B cell (primary cell): ENCODE measurements at regions not wholly inside any gene's neighbourhood (a gene's known extent, or its start where the extent isn't known, plus 50 kb on each side); places are given as distances from the start of the nearest gene placed in this dataset.

Source experiments
- ATAC-seq: fragments of 200-7000 bp; cut with Tn5 transposase; one replicate; pipeline ENCODE4 v1.10.0; 2021; ENCODE audit warnings: low read depth, mild to moderate bottlenecking, moderate number of reproducible peaks, moderate library complexity
- CTCF ChIA-PET: fragments of 350-600 bp; sonication (Branson Sonifier 250); formaldehyde crosslinking; loops from one replicate; lab custom pipeline; 2021; ENCODE audit warnings: antibody characterized with exemption, inconsistent platforms; lab: Charles Lee
- POLR2A ChIA-PET: fragments of 350-600 bp; sonication (Branson Sonifier 250); formaldehyde crosslinking; loops from one replicate; lab custom pipeline; 2021; ENCODE audit warnings: antibody characterized with exemption; lab: Charles Lee
- DNase-seq: peaks from one replicate; pipeline ENCODE4 v3.0.0; 2013
- H2AFZ ChIP-seq: 2 replicates; pipeline ENCODE4 v1.6.1; 2012; ENCODE audit warnings: mild to moderate bottlenecking, low read depth, low read length; ENCODE audit not compliant: insufficient read depth, poor library complexity, severe bottlenecking
- H3K27ac ChIP-seq, 2 donors: 1 replicate in 1 of 2; 2 replicates in 1 of 2; pipeline ENCODE4 v1.5.1; 2012 to 2013; ENCODE audit warnings: low read length in 2 of 2, mild to moderate bottlenecking in 2 of 2, moderate library complexity in 1 of 2
- H3K27me3 ChIP-seq, 4 experiments: fragments of 200-600 bp in 1 of 4; sonication (generic) in 1 of 4; replicated peaks in 1 of 4; 1 replicate in 2 of 4; 2 replicates in 2 of 4; pipeline versions ENCODE4 v1.6.1 to v1.7.0; 2013 to 2016; ENCODE audit warnings: low read length in 3 of 4, mild to moderate bottlenecking in 2 of 4, mixed read lengths in 1 of 4, moderate library complexity in 1 of 4; ENCODE audit not compliant: insufficient read depth in 4 of 4, control insufficient read depth in 3 of 4; ENCODE audit errors: control extremely low read depth in 1 of 4
- H3K36me3 ChIP-seq, 2 experiments: replicated peaks in 1 of 2; 1 replicate in 1 of 2; 2 replicates in 1 of 2; pipeline versions ENCODE4 v1.6.1 to v1.7.1; 2013; ENCODE audit warnings: low read length in 1 of 2; ENCODE audit not compliant: insufficient read depth in 2 of 2, control insufficient read depth in 1 of 2; ENCODE audit errors: control extremely low read depth in 1 of 2, extremely low read depth in 1 of 2
- H3K4me1 ChIP-seq, 2 donors: fragments of 200-600 bp in 1 of 2; sonication (generic) in 1 of 2; 1 replicate in 1 of 2; 2 replicates in 1 of 2; pipeline versions ENCODE4 v1.5.1 to v1.6.1; 2013 to 2017; ENCODE audit warnings: low read length in 2 of 2; ENCODE audit not compliant: control insufficient read depth in 2 of 2, insufficient read depth in 2 of 2
- H3K4me2 ChIP-seq: replicated peaks from 2 replicates; pipeline ENCODE3; 2012; ENCODE audit warnings: mild to moderate bottlenecking, low read depth, low read length; ENCODE audit not compliant: poor library complexity, severe bottlenecking
- H3K4me3 ChIP-seq, 5 experiments: fragments of 200-600 bp in 1 of 5; sonication (generic) in 1 of 5; 1 replicate in 3 of 5; 2 replicates in 2 of 5; pipeline versions ENCODE4 v1.5.1 to v1.7.0; 2011 to 2016; ENCODE audit warnings: low read length in 4 of 5, mild to moderate bottlenecking in 4 of 5, low read depth in 2 of 5, control low read depth in 1 of 5, moderate library complexity in 1 of 5; ENCODE audit not compliant: insufficient read depth in 1 of 5; ENCODE audit errors: control extremely low read depth in 1 of 5, extremely low read depth in 1 of 5
- H3K79me2 ChIP-seq: fragments of 200-600 bp; sonication (generic); one replicate; pipeline ENCODE4 v1.6.0; 2016; ENCODE audit warnings: low read length; ENCODE audit not compliant: control insufficient read depth, insufficient read depth
- H3K9ac ChIP-seq: fragments of 200-600 bp; sonication (generic); 2 replicates; pipeline ENCODE4 v1.6.1; 2017; ENCODE audit warnings: mild to moderate bottlenecking, low read length, moderate library complexity
- H3K9me3 ChIP-seq, 3 donors: one replicate each; pipeline versions ENCODE4 v1.6.1 to v1.7.1; 2013; ENCODE audit warnings: low read length in 2 of 3; ENCODE audit not compliant: control insufficient read depth in 2 of 3, insufficient read depth in 1 of 3; ENCODE audit errors: control extremely low read depth in 1 of 3
- H4K20me1 ChIP-seq: 2 replicates; pipeline ENCODE4 v1.6.0; 2012; ENCODE audit warnings: mild to moderate bottlenecking, low read length; ENCODE audit not compliant: insufficient read depth, control insufficient read depth, poor library complexity, severe bottlenecking
- H3K27ac Mint-ChIP-seq: one replicate; pipeline ENCODE4 v1.8.0; 2021; ENCODE audit warnings: mixed read lengths
- H3K27me3 Mint-ChIP-seq: one replicate; pipeline ENCODE4 v1.8.0; 2021; ENCODE audit warnings: mixed read lengths
- H3K4me1 Mint-ChIP-seq: one replicate; pipeline ENCODE4 v1.8.0; 2021; ENCODE audit warnings: mixed read lengths
- H3K4me3 Mint-ChIP-seq: one replicate; pipeline ENCODE4 v1.8.0; 2021; ENCODE audit warnings: mixed read lengths
- H3K9me3 Mint-ChIP-seq: one replicate; pipeline ENCODE4 v1.8.0; 2022; ENCODE audit warnings: mixed read lengths; ENCODE audit not compliant: insufficient read depth
- EZH2 ChIP-seq: IDR thresholded peaks from 2 replicates; pipeline ENCODE4 v1.6.1; 2012; ENCODE audit warnings: borderline replicate concordance, low read depth, mild to moderate bottlenecking, moderate library complexity, low read length; ENCODE audit not compliant: insufficient read depth, poor library complexity, severe bottlenecking
- WGBS: methylation state at CpG from one replicate; pipeline ENCODE4 v1.1.5; 2013; ENCODE audit warnings: missing lambda C conversion rate; ENCODE audit not compliant: insufficient coverage; 5-methylcytosine and 5-hydroxymethylcytosine counted together
- intact Hi-C: fragments of 100-400 bp; cut with micrococcal nuclease; formaldehyde crosslinking; loops from one replicate; pipeline ENCODE4 v1.10.0; 2022
- TF ChIP-seq, protein P1 (sequence below): fragments of 200-600 bp; IDR thresholded peaks from one replicate; pipeline ENCODE4 v1.8.0; 2022; ENCODE audit warnings: antibody characterized with exemption, mild to moderate bottlenecking

DNA sequence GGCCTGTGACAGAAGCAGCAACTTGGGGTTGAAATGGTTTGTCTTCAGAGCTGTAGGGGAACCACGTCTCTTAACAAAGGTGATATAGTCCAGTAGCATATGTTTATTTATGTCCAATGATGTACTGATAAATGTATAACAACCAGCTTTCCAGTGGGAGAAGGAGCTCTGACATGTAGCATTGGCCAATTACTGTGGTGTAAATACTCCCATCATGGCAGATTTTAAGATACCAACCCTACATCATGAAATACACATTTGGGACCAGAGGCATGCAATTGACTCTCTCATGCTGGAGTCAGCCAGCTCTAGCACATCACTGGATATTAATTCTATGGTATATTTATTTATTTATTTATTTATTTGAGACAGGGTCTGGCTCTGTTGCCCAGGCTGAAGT lies 50.6 kb upstream of the CHST11 start:
- peaks cover 3% of the 10 kb centered on the region for H3K9me3 Mint-ChIP-seq
- Histone ChIP-seq H3K36me3 (no peaks in the 10 kb centered on the region), H3K4me2 (no peak overlapping the region), H3K27me3 (no peaks in the 10 kb centered on the region), H3K9ac (no peak overlapping the region), H3K27ac (no peak overlapping the region), H3K79me2 (no peaks in the 10 kb centered on the region), H3K4me3 (no peak overlapping the region), H3K4me1 (no peaks in the 10 kb centered on the region), H4K20me1 (no peaks in the 10 kb centered on the region), H2AFZ (no peak overlapping the region), H3K9me3 (peaks cover 0 to 3% (median 2%) of the 10 kb centered on the region in 3 donors)
- DNase-seq (no peak), ATAC-seq (no peak)
- H3K4me1 Mint-ChIP-seq: no peaks in the 10 kb centered on the region
- no peak overlapping the region for H3K27ac Mint-ChIP-seq
- H3K27me3 Mint-ChIP-seq: no peaks in the 10 kb centered on the region
- TF ChIP-seq EZH2: no peak
- TF ChIP-seq, protein P1, sequence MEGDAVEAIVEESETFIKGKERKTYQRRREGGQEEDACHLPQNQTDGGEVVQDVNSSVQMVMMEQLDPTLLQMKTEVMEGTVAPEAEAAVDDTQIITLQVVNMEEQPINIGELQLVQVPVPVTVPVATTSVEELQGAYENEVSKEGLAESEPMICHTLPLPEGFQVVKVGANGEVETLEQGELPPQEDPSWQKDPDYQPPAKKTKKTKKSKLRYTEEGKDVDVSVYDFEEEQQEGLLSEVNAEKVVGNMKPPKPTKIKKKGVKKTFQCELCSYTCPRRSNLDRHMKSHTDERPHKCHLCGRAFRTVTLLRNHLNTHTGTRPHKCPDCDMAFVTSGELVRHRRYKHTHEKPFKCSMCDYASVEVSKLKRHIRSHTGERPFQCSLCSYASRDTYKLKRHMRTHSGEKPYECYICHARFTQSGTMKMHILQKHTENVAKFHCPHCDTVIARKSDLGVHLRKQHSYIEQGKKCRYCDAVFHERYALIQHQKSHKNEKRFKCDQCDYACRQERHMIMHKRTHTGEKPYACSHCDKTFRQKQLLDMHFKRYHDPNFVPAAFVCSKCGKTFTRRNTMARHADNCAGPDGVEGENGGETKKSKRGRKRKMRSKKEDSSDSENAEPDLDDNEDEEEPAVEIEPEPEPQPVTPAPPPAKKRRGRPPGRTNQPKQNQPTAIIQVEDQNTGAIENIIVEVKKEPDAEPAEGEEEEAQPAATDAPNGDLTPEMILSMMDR: no peak
- no peak overlapping the region for H3K4me3 Mint-ChIP-seq
- intact Hi-C loops: no loop called here
- CTCF ChIA-PET: interaction anchor here (1.9 kb wide), 1 partner anchor 24 kb away, joined by 8 read pairs; no protein-coding TSS in a partner anchor
- WGBS: no CpG with 5 or more reads among the region's 1 CpG
- POLR2A ChIA-PET: no interaction called here
